ENCODE measurements at regions not wholly inside any gene's neighbourhood (a gene's known extent, or its start where the extent isn't known, plus 50 kb on each side); places are given as distances from the start of the nearest gene placed in this dataset.

DNA sequence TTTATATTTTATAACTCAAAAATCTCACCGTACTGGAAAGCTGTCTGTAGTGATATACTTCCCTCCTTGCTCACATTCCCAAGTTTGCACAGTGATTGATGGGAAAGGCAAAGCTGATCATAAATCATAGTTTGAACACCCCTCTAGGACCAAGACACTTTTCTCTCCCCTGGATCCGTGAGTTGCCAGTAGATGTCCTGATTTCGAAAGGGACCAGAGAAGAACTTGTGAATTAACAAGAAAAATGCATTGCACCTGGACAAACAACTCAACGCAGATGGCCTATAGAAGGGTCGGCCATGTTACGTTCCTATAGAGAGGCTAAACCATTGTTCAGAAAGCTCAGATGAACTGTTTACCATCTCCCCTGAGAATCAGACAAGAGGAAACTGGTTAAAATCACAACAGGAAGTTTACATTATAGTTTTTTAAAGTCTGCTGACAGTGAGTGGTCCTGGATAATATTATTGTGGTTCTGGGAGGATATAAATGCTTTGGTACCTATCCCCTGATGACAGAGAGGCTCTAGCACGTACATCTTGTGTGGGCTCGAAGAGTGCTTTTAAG lies 124.0 kb upstream of the SLC45A1 start:
- Mint-ChIP-seq H3K4me1 (ENCODE audit: low read depth, unreplicated experiment) (peaks cover 31% of the 10 kb centered on the region), H3K27ac (ENCODE audit: unreplicated experiment) (peak overlapping the region; percentile 96), H3K9me3 (ENCODE audit: low read depth, unreplicated experiment) (peaks cover 2% of the 10 kb centered on the region), H3K4me3 (ENCODE audit: low read depth, unreplicated experiment) (no peak overlapping the region), H3K36me3 (ENCODE audit: insufficient read depth, unreplicated experiment) (peaks cover 27% of the 10 kb centered on the region), H3K27me3 (ENCODE audit: unreplicated experiment) (no peaks in the 10 kb centered on the region)
- intact Hi-C loops (cut with micrococcal nuclease; ENCODE audit: unreplicated experiment) = no loop called here
- TF ChIP-seq, protein P1, sequence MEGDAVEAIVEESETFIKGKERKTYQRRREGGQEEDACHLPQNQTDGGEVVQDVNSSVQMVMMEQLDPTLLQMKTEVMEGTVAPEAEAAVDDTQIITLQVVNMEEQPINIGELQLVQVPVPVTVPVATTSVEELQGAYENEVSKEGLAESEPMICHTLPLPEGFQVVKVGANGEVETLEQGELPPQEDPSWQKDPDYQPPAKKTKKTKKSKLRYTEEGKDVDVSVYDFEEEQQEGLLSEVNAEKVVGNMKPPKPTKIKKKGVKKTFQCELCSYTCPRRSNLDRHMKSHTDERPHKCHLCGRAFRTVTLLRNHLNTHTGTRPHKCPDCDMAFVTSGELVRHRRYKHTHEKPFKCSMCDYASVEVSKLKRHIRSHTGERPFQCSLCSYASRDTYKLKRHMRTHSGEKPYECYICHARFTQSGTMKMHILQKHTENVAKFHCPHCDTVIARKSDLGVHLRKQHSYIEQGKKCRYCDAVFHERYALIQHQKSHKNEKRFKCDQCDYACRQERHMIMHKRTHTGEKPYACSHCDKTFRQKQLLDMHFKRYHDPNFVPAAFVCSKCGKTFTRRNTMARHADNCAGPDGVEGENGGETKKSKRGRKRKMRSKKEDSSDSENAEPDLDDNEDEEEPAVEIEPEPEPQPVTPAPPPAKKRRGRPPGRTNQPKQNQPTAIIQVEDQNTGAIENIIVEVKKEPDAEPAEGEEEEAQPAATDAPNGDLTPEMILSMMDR (IDR thresholded peaks at IDR 0.05; ENCODE audit: unreplicated experiment) = no peak
- TSS peak; percentile 95 for BruUV-seq (replicated peaks)
- no peak for DNase-seq
- CTCF ChIA-PET = interaction anchor here (0.9 kb wide), 1 partner anchor 179 kb away, joined by 3 read pairs; no protein-coding TSS in a partner anchor

GRCh38 chr1:8191474-8191873 lies 126.4 kb upstream of the SLC45A1 start:
- CTCF ChIA-PET = no interaction called here
- DNase-seq = no peak
- H3K9me3 Mint-ChIP-seq (ENCODE audit: low read depth, unreplicated experiment) = no peaks in the 10 kb centered on the region
- H3K27ac Mint-ChIP-seq (ENCODE audit: unreplicated experiment) = no peak overlapping the region
- no peaks in the 10 kb centered on the region for H3K27me3 Mint-ChIP-seq (ENCODE audit: unreplicated experiment)
- H3K36me3 Mint-ChIP-seq (ENCODE audit: insufficient read depth, unreplicated experiment) = peaks cover 12% of the 10 kb centered on the region
- no peak overlapping the region for H3K4me3 Mint-ChIP-seq (ENCODE audit: low read depth, unreplicated experiment)
- intact Hi-C loops (cut with micrococcal nuclease; ENCODE audit: unreplicated experiment) = no loop called here
- peaks cover 16% of the 10 kb centered on the region for H3K4me1 Mint-ChIP-seq (ENCODE audit: low read depth, unreplicated experiment)
- TF ChIP-seq, protein P1 (IDR thresholded peaks at IDR 0.05; ENCODE audit: unreplicated experiment) = no peak
- no TSS peak for BruUV-seq (replicated peaks)

GRCh38 chr1:8189931-8190483 lies 127.9 kb upstream of the SLC45A1 start:
- Mint-ChIP-seq H3K27me3 (ENCODE audit: unreplicated experiment) (no peaks in the 10 kb centered on the region), H3K4me1 (ENCODE audit: low read depth, unreplicated experiment) (peaks cover 13% of the 10 kb centered on the region), H3K36me3 (ENCODE audit: insufficient read depth, unreplicated experiment) (peaks cover 9% of the 10 kb centered on the region), H3K27ac (ENCODE audit: unreplicated experiment) (no peak overlapping the region), H3K4me3 (ENCODE audit: low read depth, unreplicated experiment) (no peak overlapping the region), H3K9me3 (ENCODE audit: low read depth, unreplicated experiment) (no peaks in the 10 kb centered on the region)
- TF ChIP-seq, protein P1 (IDR thresholded peaks at IDR 0.05; ENCODE audit: unreplicated experiment) = no peak
- DNase-seq = no peak
- intact Hi-C loops (cut with micrococcal nuclease; ENCODE audit: unreplicated experiment) = no loop called here
- CTCF ChIA-PET = interaction anchor here (0.6 kb wide), 1 partner anchor 173 kb away, joined by 3 read pairs; no protein-coding TSS in a partner anchor
- no TSS peak for BruUV-seq (replicated peaks)

DNA sequence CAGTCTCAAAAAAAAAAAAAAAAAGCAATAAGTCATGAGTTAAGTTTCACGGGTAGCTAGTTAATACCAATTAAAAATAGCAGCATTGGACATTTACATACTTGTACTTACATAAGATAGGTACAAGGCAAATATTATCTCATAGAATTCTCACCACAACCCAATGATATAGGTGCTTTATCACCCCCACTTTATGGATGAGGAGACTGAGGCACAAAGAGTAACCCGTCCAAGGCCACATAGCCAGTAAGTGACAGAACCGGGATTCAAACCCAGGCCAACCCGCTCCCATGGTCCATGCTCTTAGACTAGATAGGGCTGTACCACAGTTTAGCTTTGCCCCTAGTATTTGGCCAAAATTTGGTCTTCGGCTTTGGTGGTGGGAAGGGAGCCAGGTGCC lies 132.5 kb upstream of the SLC45A1 start:
- Mint-ChIP-seq H3K4me1 (ENCODE audit: low read depth, unreplicated experiment) (no peaks in the 10 kb centered on the region), H3K27ac (ENCODE audit: unreplicated experiment) (no peak overlapping the region), H3K36me3 (ENCODE audit: insufficient read depth, unreplicated experiment) (peaks cover 11% of the 10 kb centered on the region), H3K9me3 (ENCODE audit: low read depth, unreplicated experiment) (no peaks in the 10 kb centered on the region), H3K27me3 (ENCODE audit: unreplicated experiment) (no peaks in the 10 kb centered on the region), H3K4me3 (ENCODE audit: low read depth, unreplicated experiment) (no peak overlapping the region)
- intact Hi-C loops (cut with micrococcal nuclease; ENCODE audit: unreplicated experiment) = no loop called here
- CTCF ChIA-PET = no interaction called here
- TF ChIP-seq, protein P1 (IDR thresholded peaks at IDR 0.05; ENCODE audit: unreplicated experiment) = no peak
- no TSS peak for BruUV-seq (replicated peaks)
- no peak for DNase-seq

Data from Calu3 (cell line).